ENCODE measurements at regions not wholly inside any gene's neighbourhood (a gene's known extent, or its start where the extent isn't known, plus 50 kb on each side); places are given as distances from the start of the nearest gene placed in this dataset.

- H3K4me1 ChIP-seq (replicated peaks in 1 of 4; ENCODE audit: control insufficient read depth in 3 of 4, insufficient read depth in 4 of 4, low read length in 3 of 4) = no peaks in the 10 kb centered on the region
- no peaks in the 10 kb centered on the region for H3K9me3 ChIP-seq (ENCODE audit: insufficient read depth in 2 of 2, low read depth in 1 of 2, low read length in 1 of 2)
- H3K14ac ChIP-seq (ENCODE audit: insufficient read length) = no peak overlapping the region
- no peak overlapping the region for H3K4me3 ChIP-seq (ENCODE audit: extremely low read depth in 1 of 4, insufficient read depth in 2 of 4, low read depth in 3 of 4, low read length in 4 of 4)
- no peak overlapping the region for H3K4ac ChIP-seq (replicated peaks; ENCODE audit: insufficient read length, low read depth, low read length)
- ChIA-PET POLR2A (ENCODE audit: partially characterized antibody) (no interaction called here), CTCF (ENCODE audit: partially characterized antibody) (interaction anchor here (1.0 to 1.3 kb wide), 2 partner anchors 24 to 39 kb away, joined by 3 to 4 read pairs; a partner anchor contains a TSS)
- no peak overlapping the region for H2AK5ac ChIP-seq (ENCODE audit: low read depth, low read length)
- DNase-seq (ENCODE audit: low read depth in 1 of 2, low spot score in 2 of 2) = no peak
- H2BK5ac ChIP-seq (ENCODE audit: low read depth, low read length) = no peak overlapping the region
- FAIRE-seq = no peak
- no peak overlapping the region for H3K4me2 ChIP-seq (ENCODE audit: insufficient read depth in 1 of 2, low read depth in 2 of 2, low read length in 2 of 2)
- H4K91ac ChIP-seq (replicated peaks; ENCODE audit: insufficient read length, low read length) = no peak overlapping the region
- H2AFZ ChIP-seq (ENCODE audit: low read length) = no peak overlapping the region
- H3K9ac ChIP-seq (replicated peaks in 1 of 4; ENCODE audit: extremely low read depth in 1 of 4, low read depth in 3 of 4, low read length in 3 of 4) = no peak overlapping the region
- no peak overlapping the region for H3K56ac ChIP-seq (replicated peaks; ENCODE audit: insufficient read length, low read depth, low read length)
- no peaks in the 10 kb centered on the region for H3K79me2 ChIP-seq (ENCODE audit: control insufficient read depth in 1 of 2, insufficient read depth in 2 of 2, low read length in 2 of 2)
- no peak overlapping the region for H2BK15ac ChIP-seq (ENCODE audit: low read length)
- no peak overlapping the region for H4K5ac ChIP-seq (ENCODE audit: insufficient read length, low read depth, low read length)
- H3K36me3 ChIP-seq (ENCODE audit: control insufficient read depth in 2 of 4, insufficient read depth in 4 of 4, low read length in 3 of 4) = no peaks in the 10 kb centered on the region
- H2BK120ac ChIP-seq (replicated peaks; ENCODE audit: low read depth, low read length) = no peak overlapping the region
- H4K20me1 ChIP-seq (replicated peaks in 1 of 2; ENCODE audit: control insufficient read depth in 1 of 2, insufficient read depth in 2 of 2, low read length in 2 of 2) = no peaks in the 10 kb centered on the region
- H3K27me3 ChIP-seq (replicated peaks in 1 of 4; ENCODE audit: control insufficient read depth in 3 of 4, extremely low read depth in 1 of 4, insufficient read depth in 3 of 4, low read length in 3 of 4) = no peaks in the 10 kb centered on the region
- no peaks in the 10 kb centered on the region for H3K79me1 ChIP-seq (ENCODE audit: low read depth, low read length)
- no peak overlapping the region for H3K23ac ChIP-seq (ENCODE audit: insufficient read length)
- no peak overlapping the region for H3K18ac ChIP-seq (ENCODE audit: extremely low read depth, low read length)
- H2BK20ac ChIP-seq (ENCODE audit: low read length) = no peak overlapping the region
- H4K8ac ChIP-seq (ENCODE audit: extremely low read depth, insufficient read depth, low read length) = no peak overlapping the region
- TF ChIP-seq GABPA (IDR thresholded peaks at IDR 0.05; ENCODE audit: borderline replicate concordance, insufficient read depth, low read length) = no peak
- no peak for TF ChIP-seq MAX (IDR thresholded peaks at IDR 0.05)
- TF ChIP-seq SP4 (IDR thresholded peaks at IDR 0.05; ENCODE audit: low read length) = no peak
- TF ChIP-seq POLR2A (IDR thresholded peaks at IDR 0.05; ENCODE audit: control extremely low read depth in 1 of 2, low read depth in 2 of 2, low read length in 2 of 2) = no peak
- TF ChIP-seq EP300 (IDR thresholded peaks at IDR 0.05; ENCODE audit: borderline replicate concordance in 1 of 2, low read depth in 2 of 2, low read length in 2 of 2) = no peak
- no peak for TF ChIP-seq TAF1 (IDR thresholded peaks at IDR 0.05; ENCODE audit: low read depth, low read length)
- TF ChIP-seq TBP (IDR thresholded peaks at IDR 0.05; ENCODE audit: low read depth, low read length) = no peak
- no peak for TF ChIP-seq CREB1 (IDR thresholded peaks at IDR 0.05)
- no peak for TF ChIP-seq EGR1 (IDR thresholded peaks at IDR 0.05; ENCODE audit: borderline replicate concordance, low read depth, low read length)
- TF ChIP-seq TCF12 (IDR thresholded peaks at IDR 0.05; ENCODE audit: low read depth, low read length) = no peak
- TF ChIP-seq SUZ12 (IDR thresholded peaks at IDR 0.05; ENCODE audit: low read length) = no peak
- TF ChIP-seq E2F6 (IDR thresholded peaks at IDR 0.05) = no peak
- WGBS, 2 experiments (ENCODE audit: extremely low coverage in 1 of 2, insufficient coverage in 1 of 2, insufficient read length in 1 of 2, insufficient replicate concordance in 2 of 2, low coverage in 1 of 2, low lambda C conversion rate in 2 of 2, missing lambda C conversion rate in 1 of 2) = 86% methylated on average over 6 of the region's 6 CpGs; no CpG with 5 or more reads in 1 of the 2 experiments
- H2BK12ac ChIP-seq (ENCODE audit: low read depth, low read length) = no peak overlapping the region
- H3K23me2 ChIP-seq (ENCODE audit: low read depth, low read length) = no peaks in the 10 kb centered on the region
- H3K27ac ChIP-seq (ENCODE audit: low read depth, low read length) = no peak overlapping the region
These were observed 394.1 kb upstream of the SMIM31 start for GRCh38 chr4:164359881-164360280.

All from H1 (cell line).